Endodermal cell (in vitro differentiated cells): ENCODE measurements at regions not wholly inside any gene's neighbourhood (a gene's known extent, or its start where the extent isn't known, plus 50 kb on each side); places are given as distances from the start of the nearest gene placed in this dataset.

Source experiments
- DNase-seq: peaks from one replicate; pipeline ENCODE4 v3.0.0-alpha.2; 2017
- H3K27ac ChIP-seq: 2 replicates; pipeline ENCODE4 v1.5.1; 2013; ENCODE audit warnings: mild to moderate bottlenecking, low read depth, low read length, moderate library complexity
- H3K27me3 ChIP-seq: 2 replicates; pipeline ENCODE4 v1.6.1; 2013; ENCODE audit warnings: mild to moderate bottlenecking, low read length, moderate library complexity; ENCODE audit not compliant: insufficient read depth, control insufficient read depth, poor library complexity, severe bottlenecking
- H3K36me3 ChIP-seq: 2 replicates; pipeline ENCODE4 v1.7.0; 2013; ENCODE audit warnings: mild to moderate bottlenecking, low read length, moderate library complexity; ENCODE audit not compliant: control insufficient read depth, insufficient read depth
- H3K4me1 ChIP-seq: one replicate; pipeline ENCODE4 v1.7.0; 2013; ENCODE audit warnings: low read length; ENCODE audit not compliant: control insufficient read depth, insufficient read depth
- H3K4me3 ChIP-seq: 2 replicates; pipeline ENCODE4 v1.5.1; 2013; ENCODE audit warnings: mild to moderate bottlenecking, low read length, moderate library complexity
- H3K9ac ChIP-seq: 2 replicates; pipeline ENCODE4 v1.6.1; 2013; ENCODE audit warnings: mild to moderate bottlenecking, low read length, moderate library complexity; ENCODE audit not compliant: poor library complexity, severe bottlenecking; ENCODE audit errors: extremely low read depth
- H3K9me3 ChIP-seq: 2 replicates; pipeline ENCODE4 v1.6.1; 2013; ENCODE audit warnings: mild to moderate bottlenecking, low read length, moderate library complexity; ENCODE audit not compliant: control insufficient read depth
- H3K27ac Mint-ChIP-seq: 2 replicates; pipeline ENCODE4 v1.8.0; 2020; ENCODE audit warnings: mixed read lengths
- H3K27me3 Mint-ChIP-seq: 2 replicates; pipeline ENCODE4 v1.8.0; 2021; ENCODE audit warnings: mild to moderate bottlenecking, mixed read lengths; ENCODE audit not compliant: insufficient read depth
- H3K36me3 Mint-ChIP-seq: 2 replicates; pipeline ENCODE4 v1.8.0; 2020; ENCODE audit warnings: low read depth, mixed read lengths
- H3K4me1 Mint-ChIP-seq: 2 replicates; pipeline ENCODE4 v1.8.0; 2020; ENCODE audit warnings: mixed read lengths
- H3K4me3 Mint-ChIP-seq: 2 replicates; pipeline ENCODE4 v1.8.0; 2020; ENCODE audit warnings: mild to moderate bottlenecking, moderate library complexity, mixed read lengths
- H3K9me3 Mint-ChIP-seq: 2 replicates; pipeline ENCODE4 v1.8.0; 2020; ENCODE audit warnings: mild to moderate bottlenecking, mixed read lengths
- WGBS, 2 experiments: methylation state at CpG; one replicate each; pipeline versions ENCODE4 v1.1.5 to v1.1.7; 2013; ENCODE audit warnings: missing lambda C conversion rate in 2 of 2, mixed read lengths in 1 of 2; ENCODE audit not compliant: insufficient coverage in 1 of 2, insufficient read length in 1 of 2; 5-methylcytosine and 5-hydroxymethylcytosine counted together
- TF ChIP-seq, protein P1 (sequence below): fragments of 200-600 bp; sonication (generic); conservative IDR thresholded peaks from 2 replicates; pipeline ENCODE4 v1.5.0; 2021; ENCODE audit warnings: antibody characterized with exemption, mild to moderate bottlenecking

DNA sequence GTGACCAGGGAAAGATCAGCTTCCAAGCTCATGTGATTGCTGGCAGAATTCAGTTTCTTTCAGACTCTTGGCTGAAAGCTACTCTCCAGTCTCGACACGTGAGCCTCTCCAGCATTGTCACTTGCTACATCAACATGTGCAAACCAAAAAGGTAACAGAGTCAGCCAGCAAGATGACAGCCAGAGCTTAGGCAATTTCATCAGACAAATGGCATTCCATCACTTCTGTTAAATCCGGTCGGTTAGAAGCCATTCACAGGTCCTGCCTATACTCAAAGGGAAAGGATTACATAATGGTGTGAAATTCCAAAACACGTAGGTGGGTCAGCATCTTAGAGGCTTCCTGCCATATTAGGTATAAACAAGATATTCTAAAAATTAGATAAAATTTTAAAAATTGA lies 700.9 kb downstream of the AACS start:
- no peaks in the 10 kb centered on the region for H3K36me3 Mint-ChIP-seq
- H3K27me3 ChIP-seq: no peaks in the 10 kb centered on the region

DNA sequence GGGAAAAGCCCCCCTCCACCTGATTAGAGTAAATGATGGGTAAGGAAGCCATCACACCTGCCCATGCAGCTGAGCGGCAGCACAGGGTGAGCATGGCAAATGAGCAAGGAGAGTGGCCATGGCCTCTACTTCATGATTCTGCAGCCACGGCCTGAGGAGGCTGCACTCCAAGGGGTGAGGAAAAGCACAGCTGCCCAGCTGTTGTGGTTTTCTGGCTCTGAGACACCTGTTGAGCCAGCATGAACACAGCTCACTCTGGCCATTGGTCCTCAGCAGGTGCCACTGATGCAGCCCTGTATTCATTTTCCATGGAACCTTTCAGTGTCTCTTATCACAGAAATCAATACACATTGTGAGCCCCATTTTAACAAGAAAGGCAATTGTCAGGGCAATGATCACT lies 707.2 kb downstream of the AACS start:
- TF ChIP-seq, protein P1, sequence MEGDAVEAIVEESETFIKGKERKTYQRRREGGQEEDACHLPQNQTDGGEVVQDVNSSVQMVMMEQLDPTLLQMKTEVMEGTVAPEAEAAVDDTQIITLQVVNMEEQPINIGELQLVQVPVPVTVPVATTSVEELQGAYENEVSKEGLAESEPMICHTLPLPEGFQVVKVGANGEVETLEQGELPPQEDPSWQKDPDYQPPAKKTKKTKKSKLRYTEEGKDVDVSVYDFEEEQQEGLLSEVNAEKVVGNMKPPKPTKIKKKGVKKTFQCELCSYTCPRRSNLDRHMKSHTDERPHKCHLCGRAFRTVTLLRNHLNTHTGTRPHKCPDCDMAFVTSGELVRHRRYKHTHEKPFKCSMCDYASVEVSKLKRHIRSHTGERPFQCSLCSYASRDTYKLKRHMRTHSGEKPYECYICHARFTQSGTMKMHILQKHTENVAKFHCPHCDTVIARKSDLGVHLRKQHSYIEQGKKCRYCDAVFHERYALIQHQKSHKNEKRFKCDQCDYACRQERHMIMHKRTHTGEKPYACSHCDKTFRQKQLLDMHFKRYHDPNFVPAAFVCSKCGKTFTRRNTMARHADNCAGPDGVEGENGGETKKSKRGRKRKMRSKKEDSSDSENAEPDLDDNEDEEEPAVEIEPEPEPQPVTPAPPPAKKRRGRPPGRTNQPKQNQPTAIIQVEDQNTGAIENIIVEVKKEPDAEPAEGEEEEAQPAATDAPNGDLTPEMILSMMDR: no peak
- Histone ChIP-seq H3K27me3 (no peaks in the 10 kb centered on the region), H3K4me1 (no peaks in the 10 kb centered on the region), H3K9me3 (peaks cover 70% of the 10 kb centered on the region), H3K9ac (no peak overlapping the region), H3K27ac (no peak overlapping the region), H3K36me3 (no peaks in the 10 kb centered on the region), H3K4me3 (no peak overlapping the region)
- Mint-ChIP-seq H3K4me3 (no peak overlapping the region), H3K27ac (no peak overlapping the region), H3K27me3 (peaks cover 25% of the 10 kb centered on the region), H3K36me3 (no peaks in the 10 kb centered on the region), H3K4me1 (no peaks in the 10 kb centered on the region), H3K9me3 (peaks cover 4% of the 10 kb centered on the region)
- DNase-seq: no peak
- WGBS, 2 experiments: 88 to 91% methylated on average over 2 of the region's 2 CpGs

More for the DNA sequence above, 700.9 kb downstream of the AACS start:
- H3K27ac ChIP-seq: no peak overlapping the region
- Mint-ChIP-seq H3K27ac (no peak overlapping the region), H3K4me1 (peaks cover 5% of the 10 kb centered on the region), H3K27me3 (peaks cover 4% of the 10 kb centered on the region), H3K9me3 (peaks cover 6% of the 10 kb centered on the region), H3K4me3 (no peak overlapping the region)
- 67 to 82% methylated on average over 2 to 5 of the region's 5 CpGs for WGBS, 2 experiments
- no peak overlapping the region for H3K4me3 ChIP-seq
- TF ChIP-seq, protein P1: no peak
- no peak overlapping the region for H3K9ac ChIP-seq
- peaks cover 36% of the 10 kb centered on the region for H3K9me3 ChIP-seq
- no peaks in the 10 kb centered on the region for H3K36me3 ChIP-seq
- H3K4me1 ChIP-seq: no peaks in the 10 kb centered on the region
- peak; percentile 74 for DNase-seq

DNA sequence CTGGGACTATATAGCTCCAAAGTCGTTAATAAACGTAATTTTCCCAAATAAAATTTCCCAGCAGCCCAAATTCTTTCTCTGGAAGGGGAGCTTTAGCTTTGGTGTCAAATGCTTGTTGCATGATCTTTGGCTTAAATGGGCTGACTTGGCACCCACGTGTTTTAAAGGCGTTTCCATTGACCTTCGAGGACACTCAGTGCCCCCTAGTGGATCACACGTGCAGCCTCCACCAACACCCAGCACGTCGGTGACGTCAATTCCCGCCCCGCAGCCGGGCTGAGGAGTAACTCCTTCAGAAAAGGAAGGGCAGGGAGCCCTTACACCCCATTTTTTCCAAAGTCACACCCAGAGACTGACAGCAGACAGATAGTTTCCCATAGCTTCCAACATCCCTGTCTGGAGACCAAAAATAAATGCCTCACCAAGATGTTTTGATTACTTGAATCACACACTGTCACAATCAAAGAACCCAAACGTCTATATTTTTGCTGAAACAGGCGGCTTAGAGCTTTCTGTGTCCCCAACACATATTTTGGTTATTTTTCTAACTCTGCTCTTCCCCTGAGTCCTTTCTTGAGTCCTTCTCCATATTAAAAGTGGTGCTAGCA lies 707.9 kb downstream of the AACS start:
- WGBS, 2 experiments: 43 to 65% methylated on average over 5 to 14 of the region's 14 CpGs

More for the DNA sequence above, 707.9 kb downstream of the AACS start:
- Histone ChIP-seq H3K9me3 (peaks cover 70% of the 10 kb centered on the region), H3K36me3 (no peaks in the 10 kb centered on the region), H3K27ac (no peak overlapping the region), H3K4me3 (no peak overlapping the region), H3K4me1 (no peaks in the 10 kb centered on the region), H3K9ac (no peak overlapping the region), H3K27me3 (no peaks in the 10 kb centered on the region)
- peaks cover 4% of the 10 kb centered on the region for H3K9me3 Mint-ChIP-seq
- H3K27ac Mint-ChIP-seq: no peak overlapping the region
- H3K27me3 Mint-ChIP-seq: peaks cover 25% of the 10 kb centered on the region
- peak; percentile 91 for DNase-seq
- no peak overlapping the region for H3K4me3 Mint-ChIP-seq
- TF ChIP-seq, protein P1: peak; percentile 77
- H3K4me1 Mint-ChIP-seq: no peaks in the 10 kb centered on the region
- no peaks in the 10 kb centered on the region for H3K36me3 Mint-ChIP-seq
